AG04450 (cell line): ENCODE measurements at regions not wholly inside any gene's neighbourhood (a gene's known extent, or its start where the extent isn't known, plus 50 kb on each side); places are given as distances from the start of the nearest gene placed in this dataset.

ENCODE experiments used
- CTCF ChIA-PET: fragments of 300-600, 350-600 bp; formaldehyde crosslinking; extraction: SDS; loops from one replicate; lab custom pipeline; 2022; ENCODE audit warnings: antibody characterized with exemption, inconsistent platforms; lab: Charles Lee
- POLR2A ChIA-PET: fragments of 350-600 bp; formaldehyde crosslinking; extraction: SDS; loops from one replicate; lab custom pipeline; 2021; ENCODE audit warnings: antibody characterized with exemption, inconsistent platforms; lab: Yijun Ruan, JAX
- DNase-seq: peaks from one replicate; pipeline ENCODE4 v3.0.0-alpha.2; 2011; ENCODE audit warnings: low read depth, low spot score
- H3K27ac ChIP-seq: one replicate; pipeline ENCODE4 v1.5.1; 2012; ENCODE audit warnings: low read depth, low read length, control low read depth
- H3K27me3 ChIP-seq: one replicate; pipeline ENCODE4 v1.6.0; 2012; ENCODE audit warnings: low read length; ENCODE audit not compliant: control insufficient read depth, insufficient read depth
- H3K4me3 ChIP-seq: 2 replicates; pipeline ENCODE4 v1.5.1; 2011; ENCODE audit warnings: mild to moderate bottlenecking, low read depth, low read length, control low read depth
- H3K9me3 ChIP-seq: 2 replicates; pipeline ENCODE4 v1.5.1; 2012; ENCODE audit warnings: low read length; ENCODE audit not compliant: control insufficient read depth, insufficient read depth
- TF ChIP-seq, protein P1 (sequence below): IDR thresholded peaks from 2 replicates; pipeline ENCODE4 v1.5.1; 2011; ENCODE audit warnings: low read depth, low read length, control low read depth, inconsistent platforms

DNA sequence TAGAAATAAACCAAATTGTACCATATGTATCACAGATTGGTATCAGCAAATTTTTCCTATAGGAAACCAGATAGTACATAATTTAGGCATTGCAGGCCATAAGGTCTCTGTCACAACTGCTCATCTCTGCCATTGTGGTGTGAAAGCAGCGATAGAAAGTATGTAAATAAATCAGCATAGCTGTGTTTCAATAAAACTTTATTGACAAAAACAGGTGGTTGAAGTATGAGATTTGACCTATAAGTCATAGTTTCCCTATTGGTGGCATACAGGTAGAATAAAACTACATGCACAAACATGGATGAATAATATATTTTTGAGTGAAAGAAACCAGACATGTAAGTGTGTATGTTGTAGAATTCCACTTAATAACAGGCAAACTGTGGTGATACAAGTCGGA, 1454.9 kb downstream of the REEP3 start:
- no peak overlapping the region for H3K27ac ChIP-seq
- H3K4me3 ChIP-seq: no peak overlapping the region
- H3K27me3 ChIP-seq: no peaks in the 10 kb centered on the region
- POLR2A ChIA-PET: no interaction called here
- H3K9me3 ChIP-seq: peaks cover 4% of the 10 kb centered on the region; the same call in 1 of the 2 replicates
- CTCF ChIA-PET: no interaction called here
- no peak for DNase-seq
- TF ChIP-seq, protein P1, sequence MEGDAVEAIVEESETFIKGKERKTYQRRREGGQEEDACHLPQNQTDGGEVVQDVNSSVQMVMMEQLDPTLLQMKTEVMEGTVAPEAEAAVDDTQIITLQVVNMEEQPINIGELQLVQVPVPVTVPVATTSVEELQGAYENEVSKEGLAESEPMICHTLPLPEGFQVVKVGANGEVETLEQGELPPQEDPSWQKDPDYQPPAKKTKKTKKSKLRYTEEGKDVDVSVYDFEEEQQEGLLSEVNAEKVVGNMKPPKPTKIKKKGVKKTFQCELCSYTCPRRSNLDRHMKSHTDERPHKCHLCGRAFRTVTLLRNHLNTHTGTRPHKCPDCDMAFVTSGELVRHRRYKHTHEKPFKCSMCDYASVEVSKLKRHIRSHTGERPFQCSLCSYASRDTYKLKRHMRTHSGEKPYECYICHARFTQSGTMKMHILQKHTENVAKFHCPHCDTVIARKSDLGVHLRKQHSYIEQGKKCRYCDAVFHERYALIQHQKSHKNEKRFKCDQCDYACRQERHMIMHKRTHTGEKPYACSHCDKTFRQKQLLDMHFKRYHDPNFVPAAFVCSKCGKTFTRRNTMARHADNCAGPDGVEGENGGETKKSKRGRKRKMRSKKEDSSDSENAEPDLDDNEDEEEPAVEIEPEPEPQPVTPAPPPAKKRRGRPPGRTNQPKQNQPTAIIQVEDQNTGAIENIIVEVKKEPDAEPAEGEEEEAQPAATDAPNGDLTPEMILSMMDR: no peak

DNA sequence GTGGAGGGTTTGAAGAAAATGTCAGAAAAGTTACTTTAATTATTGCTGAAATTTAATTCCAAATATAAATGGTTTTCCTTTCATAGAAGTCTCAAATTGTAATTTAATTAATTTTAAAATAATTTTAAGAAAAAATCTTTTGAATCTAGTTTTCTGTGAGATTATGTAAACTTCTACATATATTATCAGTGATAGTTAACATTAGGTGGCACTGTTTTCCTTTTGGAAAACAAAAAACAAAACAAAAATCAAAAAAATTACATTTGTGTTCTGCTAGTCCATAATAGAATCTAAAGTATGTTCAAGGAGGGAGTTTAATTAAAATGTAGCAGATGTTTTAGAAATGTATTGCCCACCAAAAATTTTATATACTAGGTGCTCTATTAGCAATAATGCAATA, 1456.7 kb downstream of the REEP3 start:
- TF ChIP-seq, protein P1: no peak
- CTCF ChIA-PET: no interaction called here
- H3K4me3 ChIP-seq: no peak overlapping the region
- no peaks in the 10 kb centered on the region for H3K27me3 ChIP-seq
- DNase-seq: no peak
- no peak overlapping the region for H3K27ac ChIP-seq
- POLR2A ChIA-PET: no interaction called here
- H3K9me3 ChIP-seq: peaks cover 4% of the 10 kb centered on the region; the same call in 1 of the 2 replicates

GRCh38 chr10:64996886-64997285, 1475.7 kb downstream of the REEP3 start:
- POLR2A ChIA-PET: no interaction called here
- no peak for DNase-seq
- no peak overlapping the region for H3K4me3 ChIP-seq
- peaks cover 3% of the 10 kb centered on the region for H3K9me3 ChIP-seq
- TF ChIP-seq, protein P1: no peak
- H3K27ac ChIP-seq: no peak overlapping the region
- H3K27me3 ChIP-seq: no peaks in the 10 kb centered on the region
- CTCF ChIA-PET: no interaction called here

GRCh38 chr10:65010845-65011244, 1489.6 kb downstream of the REEP3 start:
- ChIA-PET CTCF (no interaction called here), POLR2A (no interaction called here)
- no peak overlapping the region for H3K4me3 ChIP-seq
- no peak overlapping the region for H3K27ac ChIP-seq
- H3K9me3 ChIP-seq: no peaks in the 10 kb centered on the region
- no peaks in the 10 kb centered on the region for H3K27me3 ChIP-seq
- TF ChIP-seq, protein P1: no peak
- no peak for DNase-seq

DNA sequence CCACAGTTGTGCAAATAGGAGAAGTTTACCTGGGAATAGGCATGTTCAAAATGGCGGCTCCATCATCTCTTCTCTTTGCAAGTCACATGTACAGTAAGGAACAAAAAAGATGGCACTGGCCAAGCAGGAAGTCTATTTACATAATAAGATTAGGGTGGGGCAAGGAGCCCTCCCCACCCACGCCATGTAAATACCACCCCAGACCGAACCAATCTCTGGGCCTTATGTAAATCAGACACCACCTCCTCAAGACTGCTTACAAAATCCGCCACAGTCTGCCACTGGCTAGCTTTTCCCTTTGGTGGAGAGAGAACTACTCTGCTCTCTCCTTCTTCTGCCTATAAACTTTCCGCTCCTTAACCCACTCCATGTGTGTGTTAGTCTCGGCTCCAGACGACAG, 1496.3 kb downstream of the REEP3 start:
- no peak for DNase-seq
- Histone ChIP-seq H3K4me3 (no peak overlapping the region), H3K9me3 (peaks cover 6% of the 10 kb centered on the region), H3K27ac (no peak overlapping the region), H3K27me3 (no peaks in the 10 kb centered on the region)
- TF ChIP-seq, protein P1: no peak
- POLR2A ChIA-PET: no interaction called here
- CTCF ChIA-PET: no interaction called here
